Neural progenitor cell (in vitro differentiated cells): ENCODE measurements at regions not wholly inside any gene's neighbourhood (a gene's known extent, or its start where the extent isn't known, plus 50 kb on each side); places are given as distances from the start of the nearest gene placed in this dataset.

Experiments used
- DNase-seq: peaks from one replicate; pipeline ENCODE4 v3.0.0-alpha.2; 2016; ENCODE audit warnings: low spot score
- H2AFZ ChIP-seq: fragments of 200-600 bp; sonication (generic); replicated peaks from 2 replicates; pipeline ENCODE4 v1.6.1; 2016; ENCODE audit warnings: antibody characterized with exemption
- H3F3A ChIP-seq: fragments of 200-600 bp; sonication (generic); 2 replicates; pipeline ENCODE4 v1.6.1; 2016; ENCODE audit warnings: antibody characterized with exemption, low read depth
- H3K27ac ChIP-seq: fragments of 200-600 bp; sonication (generic); 2 replicates; pipeline ENCODE4 v1.5.1; 2016; ENCODE audit warnings: mild to moderate bottlenecking
- H3K27me3 ChIP-seq: fragments of 200-600 bp; sonication (generic); 2 replicates; pipeline ENCODE4 v1.6.1; 2016; ENCODE audit warnings: mild to moderate bottlenecking, moderate library complexity
- H3K36me3 ChIP-seq: fragments of 200-600 bp; sonication (generic); 2 replicates; pipeline ENCODE4 v1.5.1; 2016
- H3K4me1 ChIP-seq: fragments of 200-600 bp; sonication (generic); 2 replicates; pipeline ENCODE4 v1.6.1; 2016; ENCODE audit warnings: mixed run types
- H3K4me2 ChIP-seq: fragments of 200-600 bp; sonication (generic); 2 replicates; pipeline ENCODE4 v1.6.1; 2016
- H3K4me3 ChIP-seq: fragments of 200-600 bp; sonication (generic); 2 replicates; pipeline ENCODE4 v1.5.1; 2016
- H3K79me2 ChIP-seq: fragments of 200-600 bp; sonication (generic); 2 replicates; pipeline ENCODE4 v1.6.1; 2016; ENCODE audit warnings: low read depth
- H3K9ac ChIP-seq: fragments of 200-600 bp; sonication (generic); 2 replicates; pipeline ENCODE4 v1.6.1; 2016
- H3K9me3 ChIP-seq: fragments of 200-600 bp; sonication (generic); 2 replicates; pipeline ENCODE4 v1.5.1; 2016; ENCODE audit warnings: low read depth
- H4K20me1 ChIP-seq: fragments of 200-600 bp; sonication (generic); 2 replicates; pipeline ENCODE4 v1.6.1; 2016; ENCODE audit warnings: low read depth
- H3K27ac Mint-ChIP-seq: 3 replicates; pipeline ENCODE4 v1.8.0; 2021; ENCODE audit warnings: mixed read lengths
- H3K27me3 Mint-ChIP-seq: 2 replicates; pipeline ENCODE4 v1.8.0; 2022; ENCODE audit warnings: low read depth, mild to moderate bottlenecking, inconsistent platforms, moderate library complexity, mixed read lengths; ENCODE audit not compliant: insufficient read depth
- H3K36me3 Mint-ChIP-seq: 3 replicates; pipeline ENCODE4 v1.8.0; 2021; ENCODE audit warnings: mixed read lengths
- H3K4me1 Mint-ChIP-seq: 3 replicates; pipeline ENCODE4 v1.8.0; 2021; ENCODE audit warnings: mixed read lengths
- H3K4me3 Mint-ChIP-seq: 3 replicates; pipeline ENCODE4 v1.8.0; 2021; ENCODE audit warnings: mild to moderate bottlenecking, moderate library complexity, mixed read lengths
- H3K9me3 Mint-ChIP-seq: 3 replicates; pipeline ENCODE4 v1.8.0; 2020; ENCODE audit warnings: mixed read lengths
- CTCF ChIP-seq: fragments of 200-600 bp; sonication (generic); IDR thresholded peaks from 2 replicates; pipeline ENCODE4 v1.5.1; 2017; ENCODE audit warnings: antibody characterized with exemption, mild to moderate bottlenecking
- EZH2 ChIP-seq: fragments of 200-600 bp; sonication (generic); IDR thresholded peaks from 2 replicates; pipeline ENCODE4 v1.6.1; 2017; ENCODE audit warnings: antibody characterized with exemption, mild to moderate bottlenecking, moderate library complexity
- EZH2phosphoT487 ChIP-seq: fragments of 200-600 bp; sonication (generic); IDR thresholded peaks from 2 replicates; pipeline ENCODE4 v1.6.1; 2017; ENCODE audit warnings: antibody characterized with exemption

GRCh38 chr15:92808598-92809063, 91.5 kb upstream of the CHD2 start:
- Histone ChIP-seq H3K4me1 (peaks cover 34% of the 10 kb centered on the region), H3K9ac (no peak overlapping the region), H4K20me1 (no peaks in the 10 kb centered on the region), H3K4me2 (peak overlapping the region; percentile 63), H3K36me3 (no peaks in the 10 kb centered on the region), H3K79me2 (peaks cover 43% of the 10 kb centered on the region), H3K27ac (peak overlapping the region; percentile 26), H3F3A (peaks cover 42% of the 10 kb centered on the region), H3K4me3 (peak overlapping the region; percentile 28), H3K9me3 (no peaks in the 10 kb centered on the region), H3K27me3 (no peaks in the 10 kb centered on the region), H2AFZ (peak overlapping the region; percentile 35)
- Mint-ChIP-seq H3K4me1 (peaks cover 40% of the 10 kb centered on the region), H3K4me3 (peak overlapping the region; percentile 90), H3K27me3 (peaks cover 3% of the 10 kb centered on the region), H3K9me3 (peaks cover 2% of the 10 kb centered on the region), H3K27ac (peak overlapping the region; percentile 99), H3K36me3 (peaks cover 6% of the 10 kb centered on the region)
- no peak for TF ChIP-seq EZH2phosphoT487
- no peak for TF ChIP-seq EZH2
- TF ChIP-seq CTCF = no peak
- no peak for DNase-seq

- Mint-ChIP-seq H3K9me3 (peaks cover 2% of the 10 kb centered on the region), H3K4me1 (peaks cover 35% of the 10 kb centered on the region), H3K4me3 (peak overlapping the region; percentile 90), H3K27ac (peak overlapping the region; percentile 99), H3K27me3 (peaks cover 3% of the 10 kb centered on the region), H3K36me3 (peaks cover 9% of the 10 kb centered on the region)
- Histone ChIP-seq H3K4me1 (peaks cover 34% of the 10 kb centered on the region), H3K4me3 (peak overlapping the region; percentile 56), H4K20me1 (no peaks in the 10 kb centered on the region), H3K27me3 (no peaks in the 10 kb centered on the region), H3F3A (peaks cover 42% of the 10 kb centered on the region), H3K9me3 (no peaks in the 10 kb centered on the region), H3K4me2 (peak overlapping the region; percentile 80), H3K9ac (peak overlapping the region; percentile 91), H3K36me3 (no peaks in the 10 kb centered on the region), H3K79me2 (peaks cover 43% of the 10 kb centered on the region), H2AFZ (peak overlapping the region; percentile 55), H3K27ac (peak overlapping the region; percentile 100)
- DNase-seq = peak; percentile 99
- TF ChIP-seq EZH2 (no peak), CTCF (peak; percentile 91), EZH2phosphoT487 (peak; percentile 10)
Measured at GRCh38 chr15:92809064-92809879, 90.9 kb upstream of the CHD2 start.

GRCh38 chr15:92809880-92810361, 90.2 kb upstream of the CHD2 start:
- Histone ChIP-seq H3K36me3 (no peaks in the 10 kb centered on the region), H3K27ac (peak overlapping the region; percentile 100), H3K9me3 (no peaks in the 10 kb centered on the region), H3K4me1 (peaks cover 34% of the 10 kb centered on the region), H3K79me2 (peaks cover 43% of the 10 kb centered on the region), H4K20me1 (no peaks in the 10 kb centered on the region), H3K4me2 (peak overlapping the region; percentile 80), H3K9ac (peak overlapping the region; percentile 91), H3K4me3 (peak overlapping the region; percentile 56), H2AFZ (peak overlapping the region; percentile 55), H3K27me3 (no peaks in the 10 kb centered on the region), H3F3A (peaks cover 42% of the 10 kb centered on the region)
- peaks cover 35% of the 10 kb centered on the region for H3K4me1 Mint-ChIP-seq
- H3K36me3 Mint-ChIP-seq = peaks cover 9% of the 10 kb centered on the region
- peak overlapping the region; percentile 90 for H3K4me3 Mint-ChIP-seq
- peaks cover 3% of the 10 kb centered on the region for H3K27me3 Mint-ChIP-seq
- peak overlapping the region; percentile 96 for H3K27ac Mint-ChIP-seq
- TF ChIP-seq EZH2 (no peak), EZH2phosphoT487 (no peak), CTCF (no peak)
- peaks cover 2% of the 10 kb centered on the region for H3K9me3 Mint-ChIP-seq
- peak; percentile 51 for DNase-seq
